H54 (cell line): ENCODE measurements at regions not wholly inside any gene's neighbourhood (a gene's known extent, or its start where the extent isn't known, plus 50 kb on each side); places are given as distances from the start of the nearest gene placed in this dataset.
A peak's percentile ranks its signal among the peaks of the same experiment; 100 is the strongest.
"Not testable (repeated sequence)": the region's sequence is repeated elsewhere in the genome, so short reads cannot be mapped to it uniquely, and the experiment has no call there.

Experiments
- DNase-seq: peaks from one replicate; pipeline ENCODE4 v3.0.0; 2011; ENCODE audit warnings: low spot score, mixed read lengths; ENCODE audit not compliant: insufficient read length
- FAIRE-seq: peaks from 3 replicates; lab custom pipeline; 2011; peaks lifted over from hg19 to GRCh38; lab: Jason Lieb, UNC
- POLR2A ChIP-seq: IDR thresholded peaks from 2 replicates; pipeline ENCODE4 v1.6.1; 2011; ENCODE audit warnings: low read depth, mild to moderate bottlenecking, low read length

- FAIRE-seq, result no peak
- TF ChIP-seq POLR2A, result no peak
- no peak for DNase-seq
Observed at GRCh38 chr9:96065482-96066251, 190.2 kb downstream of the ERCC6L2 start.

- no peak for TF ChIP-seq POLR2A
- FAIRE-seq, result no peak
- no peak for DNase-seq
Observed at GRCh38 chr9:96064826-96065481, 189.5 kb downstream of the ERCC6L2 start.

GRCh38 chr9:96062854-96063253 lies 187.4 kb downstream of the ERCC6L2 start:
- DNase-seq (no peak), FAIRE-seq (no peak)
- TF ChIP-seq POLR2A, result no peak

- no peak for TF ChIP-seq POLR2A
- FAIRE-seq (no peak), DNase-seq (no peak)
Observed at GRCh38 chr9:96062031-96062430, 186.5 kb downstream of the ERCC6L2 start.

GRCh38 chr9:96061293-96061987 lies 185.9 kb downstream of the ERCC6L2 start:
- peak; percentile 80 for DNase-seq
- peak; percentile 33 for FAIRE-seq
- TF ChIP-seq POLR2A, result no peak

GRCh38 chr9:96058218-96058617 lies 182.7 kb downstream of the ERCC6L2 start:
- TF ChIP-seq POLR2A, result no peak
- FAIRE-seq, result no peak
- no peak for DNase-seq

- FAIRE-seq (no peak), DNase-seq (peak; percentile 56)
- TF ChIP-seq POLR2A, result no peak
Observed at GRCh38 chr9:96057155-96057554, 181.7 kb downstream of the ERCC6L2 start.

- DNase-seq (no peak), FAIRE-seq (no peak)
- TF ChIP-seq POLR2A, result no peak
Observed at GRCh38 chr9:96056226-96056625, 180.7 kb downstream of the ERCC6L2 start.

- FAIRE-seq, DNase-seq: not testable (repeated sequence)
Observed at GRCh38 chr9:96054248-96054647, 178.8 kb downstream of the ERCC6L2 start.

GRCh38 chr9:96052686-96053085 lies 177.2 kb downstream of the ERCC6L2 start:
- FAIRE-seq (no peak), DNase-seq (no peak)
- no peak for TF ChIP-seq POLR2A

GRCh38 chr9:96051423-96051822 lies 175.9 kb downstream of the ERCC6L2 start:
- FAIRE-seq (no peak), DNase-seq (no peak)
- no peak for TF ChIP-seq POLR2A

- FAIRE-seq, result no peak
- no peak for DNase-seq
- TF ChIP-seq POLR2A, result no peak
Observed at GRCh38 chr9:96050861-96051155, 175.3 kb downstream of the ERCC6L2 start.

GRCh38 chr9:96050048-96050860 lies 174.8 kb downstream of the ERCC6L2 start:
- no peak for FAIRE-seq
- no peak for DNase-seq
- no peak for TF ChIP-seq POLR2A

GRCh38 chr9:96048956-96049831 lies 173.7 kb downstream of the ERCC6L2 start:
- FAIRE-seq, result no peak
- no peak for TF ChIP-seq POLR2A
- DNase-seq, result no peak
